ENCODE measurements at regions not wholly inside any gene's neighbourhood (a gene's known extent, or its start where the extent isn't known, plus 50 kb on each side); places are given as distances from the start of the nearest gene placed in this dataset.

DNA sequence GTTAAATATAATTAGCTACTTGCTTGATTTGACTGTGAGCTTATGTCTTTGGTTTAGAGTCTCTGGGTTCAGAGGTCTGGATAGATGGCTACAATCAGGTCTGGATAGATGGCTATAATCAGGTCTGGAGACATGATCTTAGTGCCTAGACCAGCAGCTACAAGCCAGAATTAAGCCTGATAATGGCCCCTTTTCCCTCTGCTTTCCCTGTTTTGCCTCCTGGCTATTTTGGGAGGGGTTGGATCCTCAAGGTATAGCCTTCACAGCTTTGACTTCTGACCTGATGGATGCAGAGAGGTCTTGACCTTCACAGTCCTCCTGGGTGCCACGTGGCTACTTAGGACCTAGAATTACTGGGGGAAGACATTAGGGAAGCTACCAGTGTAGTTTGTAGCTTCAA, 877.7 kb downstream of the GALC start:
- intact Hi-C loops (cut with DNase I) = no loop called here
- DNase-seq (ENCODE audit: low spot score) (no peak), ATAC-seq (no peak)

DNA sequence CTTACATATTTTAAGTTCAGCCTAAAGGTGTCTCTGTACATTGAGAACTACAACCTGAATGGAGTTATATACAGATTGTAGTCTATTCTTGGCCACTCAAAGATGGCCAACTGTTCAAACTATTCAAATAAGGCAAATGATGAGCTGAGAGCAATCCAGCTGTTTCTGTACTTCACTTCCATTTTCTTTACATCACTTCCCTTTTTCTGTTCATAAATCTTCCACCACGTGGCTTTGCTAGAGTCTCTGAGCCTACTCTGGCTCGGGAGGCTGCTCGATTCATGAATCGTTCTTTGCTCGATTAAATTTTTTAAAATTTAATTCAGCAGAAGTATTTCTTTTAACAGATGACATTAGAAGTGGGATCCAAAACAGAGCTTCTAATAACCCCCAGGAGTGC, 879.7 kb downstream of the GALC start:
- DNase-seq (ENCODE audit: low spot score) = no peak
- no peak for ATAC-seq
- intact Hi-C loops (cut with DNase I) = no loop called here

DNA sequence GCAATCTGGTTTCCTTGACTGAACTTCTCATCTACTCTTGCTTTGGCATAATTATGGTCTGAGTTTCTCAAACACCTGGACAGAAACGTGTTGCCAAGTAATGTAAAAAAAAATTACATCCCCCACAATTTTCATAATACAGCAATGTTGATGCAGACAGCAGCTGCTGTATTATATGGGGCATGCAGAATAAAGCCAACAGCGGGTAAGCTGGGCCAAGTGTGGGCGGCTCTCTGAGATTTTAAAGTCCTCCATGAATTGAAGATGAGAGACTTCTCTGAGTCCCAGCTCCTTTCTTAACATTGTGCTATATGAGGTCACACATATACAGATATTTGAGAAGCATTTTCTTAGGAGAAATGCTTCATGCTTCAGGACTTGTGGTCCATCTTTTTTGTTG, 881.2 kb downstream of the GALC start:
- DNase-seq (ENCODE audit: low spot score) = no peak
- intact Hi-C loops (cut with DNase I) = no loop called here
- ATAC-seq = no peak

DNA sequence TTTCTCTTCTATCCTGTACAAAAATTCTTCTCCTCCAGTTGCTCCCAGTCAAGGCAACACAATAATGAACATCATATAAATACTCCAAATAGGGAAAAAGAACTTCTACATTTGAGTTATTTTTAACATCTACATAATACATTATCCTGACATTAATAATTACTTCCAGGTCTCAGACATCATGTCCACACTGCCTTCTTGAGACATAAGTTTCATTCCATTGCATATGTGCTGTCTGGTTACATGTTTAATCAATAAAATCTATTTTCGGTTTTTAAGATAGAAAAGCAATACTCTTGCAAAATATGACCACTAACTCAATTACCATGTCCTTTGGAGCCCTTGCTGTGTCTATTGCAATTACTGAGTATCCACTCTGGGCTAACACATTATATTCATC, 881.9 kb downstream of the GALC start:
- no peak for DNase-seq (ENCODE audit: low spot score)
- no peak for ATAC-seq
- intact Hi-C loops (cut with DNase I) = no loop called here

DNA sequence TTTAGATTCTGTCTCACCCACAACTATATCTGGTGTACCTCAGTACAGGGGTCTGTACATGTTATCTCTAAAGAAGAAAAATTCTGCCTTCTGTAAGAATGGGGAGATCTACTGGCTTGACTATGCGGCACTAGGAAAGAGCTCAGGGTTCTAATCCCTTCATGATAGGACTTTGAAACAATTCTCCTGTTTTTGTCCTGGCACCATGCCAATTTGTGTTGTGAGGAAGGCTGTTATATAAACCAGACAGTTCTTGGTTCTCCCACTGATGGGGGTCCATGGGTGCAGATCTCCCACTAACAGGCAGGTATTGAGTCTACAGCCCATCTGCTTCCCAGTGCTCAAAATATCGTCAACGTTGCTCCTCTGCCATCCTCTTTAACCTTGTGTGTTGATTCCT, 883.7 kb downstream of the GALC start:
- DNase-seq (ENCODE audit: low spot score) (no peak), ATAC-seq (no peak)
- intact Hi-C loops (cut with DNase I) = no loop called here

DNA sequence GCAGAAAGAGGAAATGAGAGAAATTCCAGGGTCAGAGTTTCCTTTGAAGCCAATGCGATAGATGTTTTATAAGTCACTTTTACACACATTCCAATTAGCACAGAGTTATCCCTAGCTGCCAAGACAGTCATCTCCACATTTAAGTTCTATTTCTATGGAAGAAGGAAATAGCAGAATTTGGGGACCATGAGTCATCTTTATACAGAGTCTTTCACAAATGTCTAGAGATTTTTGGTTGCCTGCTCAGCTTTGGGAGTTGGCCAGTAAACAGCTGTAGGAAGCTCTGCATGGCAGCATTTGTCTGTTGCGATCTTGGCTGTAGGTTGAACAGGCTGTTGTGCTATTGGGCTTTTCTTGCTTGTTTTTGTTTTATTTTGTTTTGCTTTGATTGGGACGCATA, 884.3 kb downstream of the GALC start:
- ATAC-seq (no peak), DNase-seq (ENCODE audit: low spot score) (no peak)
- intact Hi-C loops (cut with DNase I) = no loop called here

DNA sequence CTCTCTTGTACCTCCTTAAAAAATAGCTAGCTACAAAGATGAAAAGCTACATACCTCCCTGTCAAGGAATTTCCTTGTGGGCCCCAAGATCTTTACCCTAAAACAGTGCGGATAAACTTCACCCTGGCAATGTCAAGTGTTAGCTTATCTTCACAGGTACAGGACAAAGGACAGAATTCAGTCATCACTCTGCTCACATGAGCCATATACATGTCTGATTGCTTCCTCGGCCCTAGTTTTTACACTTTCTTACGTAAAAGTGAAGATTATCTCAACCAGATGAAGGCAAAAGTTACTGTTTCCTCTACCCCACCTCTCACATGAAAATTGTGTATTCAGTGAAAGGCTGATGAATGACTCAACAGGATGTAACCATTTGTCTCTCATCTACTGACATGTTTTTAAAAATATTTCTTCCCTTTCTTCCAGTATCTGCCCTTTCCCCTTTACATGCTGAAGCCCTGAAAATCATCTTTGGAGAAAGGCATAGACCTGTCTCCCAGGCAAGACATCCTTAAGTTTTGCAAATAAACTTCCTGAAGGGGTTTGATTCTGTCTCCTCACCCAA, 890.1 kb downstream of the GALC start:
- ATAC-seq (no peak), DNase-seq (ENCODE audit: low spot score) (no peak)
- intact Hi-C loops (cut with DNase I) = no loop called here

DNA sequence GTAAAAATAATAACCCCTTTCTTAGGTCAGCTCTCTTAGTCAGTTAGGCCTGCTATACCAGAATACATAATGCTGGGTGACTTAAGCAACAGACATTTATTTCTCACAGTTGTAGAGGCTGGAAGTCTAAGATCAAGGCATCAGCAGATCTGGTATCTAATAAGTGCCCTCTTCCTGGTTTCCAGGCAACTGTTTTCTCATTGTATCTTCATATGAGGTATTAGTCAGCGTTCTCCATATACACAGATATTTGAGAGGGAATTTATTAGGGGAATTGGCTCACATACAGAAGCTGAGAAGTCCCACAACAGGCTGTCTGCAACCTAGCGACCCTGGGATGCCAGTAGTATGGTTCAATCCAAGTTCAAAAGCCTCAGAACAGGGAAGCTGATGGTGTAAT, 896.0 kb downstream of the GALC start:
- ATAC-seq (no peak), DNase-seq (ENCODE audit: low spot score) (no peak)
- intact Hi-C loops (cut with DNase I) = no loop called here

DNA sequence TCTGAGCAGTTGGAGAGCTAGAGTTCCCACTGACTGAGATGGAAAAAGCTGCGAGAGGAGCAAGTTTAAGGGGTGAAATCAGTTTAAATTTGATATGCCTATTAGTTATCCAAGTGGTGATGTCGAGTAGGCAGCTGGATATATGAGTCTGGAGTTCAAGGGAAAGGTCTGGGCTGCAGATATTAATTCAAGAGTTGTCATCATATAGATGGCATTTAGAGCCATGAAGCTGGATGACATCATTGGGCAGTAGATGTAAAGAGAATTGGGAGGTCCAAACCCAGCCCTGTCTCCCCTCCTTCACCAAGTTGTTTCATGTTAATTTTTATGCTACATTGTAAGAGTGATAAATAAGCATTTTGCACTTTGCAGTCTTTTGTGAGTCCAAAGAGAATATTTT, 898.1 kb downstream of the GALC start:
- DNase-seq (ENCODE audit: low spot score) (no peak), ATAC-seq (no peak)
- intact Hi-C loops (cut with DNase I) = no loop called here

DNA sequence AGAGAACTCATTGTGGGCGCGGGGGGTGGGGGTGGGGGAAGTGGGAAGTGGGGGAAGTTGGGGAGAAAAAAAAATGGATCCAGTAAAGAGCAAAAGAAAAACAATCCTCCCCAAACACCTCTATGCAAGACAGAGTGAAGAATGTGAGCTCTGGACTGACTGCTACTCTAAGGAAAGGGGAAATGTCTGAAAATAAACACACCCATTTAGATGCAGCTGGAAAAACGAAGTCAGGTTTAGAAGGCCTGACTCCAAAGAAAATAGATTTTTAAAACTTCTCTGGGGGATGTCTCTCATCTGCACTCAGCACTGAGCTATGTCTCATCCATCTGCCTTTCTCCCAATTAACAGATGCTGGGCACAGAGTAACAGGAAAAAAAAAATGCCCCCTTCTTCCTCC, 904.4 kb downstream of the GALC start:
- peak; percentile 82 for ATAC-seq
- intact Hi-C loops (cut with DNase I) = no loop called here
- DNase-seq (ENCODE audit: low spot score) = no peak

DNA sequence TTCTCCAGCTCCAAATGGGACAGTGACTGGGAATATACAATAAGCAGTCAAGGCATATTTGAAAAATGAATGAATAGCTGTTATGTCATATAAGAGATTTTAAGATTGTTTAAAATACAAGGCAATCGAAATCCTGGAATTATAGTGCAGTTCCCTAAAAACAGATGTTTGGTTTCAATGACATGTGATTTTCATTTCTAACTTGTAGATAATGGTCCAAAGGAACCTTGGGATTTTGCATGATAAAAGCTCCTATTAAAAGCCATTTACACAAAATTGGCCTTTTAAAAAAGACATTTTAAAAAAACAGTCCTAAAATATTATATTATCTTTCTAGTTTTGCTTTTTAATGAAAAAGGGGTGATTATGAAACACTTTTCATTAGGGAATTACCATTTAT, 905.1 kb downstream of the GALC start:
- DNase-seq (ENCODE audit: low spot score) (no peak), ATAC-seq (no peak)
- intact Hi-C loops (cut with DNase I) = no loop called here

DNA sequence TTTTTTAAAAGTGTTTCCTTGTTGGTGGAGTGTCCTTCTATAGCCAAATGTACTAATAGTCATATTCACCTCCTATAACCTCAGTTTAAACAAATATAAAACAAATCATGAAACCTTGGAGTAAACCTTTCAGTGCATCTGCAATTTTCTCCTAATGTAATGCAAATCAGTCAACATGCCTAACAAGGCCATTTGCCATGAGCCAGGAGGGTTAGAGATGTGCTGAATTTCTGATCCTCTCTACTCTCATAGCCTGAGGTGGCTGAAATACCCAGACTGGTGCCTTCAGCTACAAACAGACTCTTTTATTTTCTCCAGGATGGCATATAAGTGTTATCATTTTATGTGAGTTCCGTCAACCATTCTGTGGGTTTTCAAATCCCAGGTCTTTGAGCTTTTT, 908.1 kb downstream of the GALC start:
- intact Hi-C loops (cut with DNase I) = no loop called here

DNA sequence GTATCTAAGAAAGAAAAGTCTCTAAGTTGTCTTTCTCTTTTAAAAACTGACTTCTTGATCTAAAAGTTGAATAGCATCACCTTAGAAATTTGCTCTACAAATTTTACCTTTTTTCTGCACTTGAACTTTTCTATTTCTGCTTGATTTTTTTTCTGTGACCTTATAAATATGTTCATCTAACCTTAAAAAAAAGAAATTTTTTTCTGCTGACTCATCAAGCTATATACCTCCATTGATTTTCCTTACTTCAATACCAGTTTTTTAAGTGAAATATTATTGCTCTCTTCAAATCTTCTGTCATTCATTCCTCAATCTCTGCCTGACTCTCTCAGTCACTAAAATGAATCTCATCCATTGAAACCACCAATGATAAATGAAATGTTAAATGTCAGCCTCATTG, 910.1 kb downstream of the GALC start:
- no peak for DNase-seq (ENCODE audit: low spot score)
- no peak for ATAC-seq
- intact Hi-C loops (cut with DNase I) = no loop called here

More for the DNA sequence above, 908.1 kb downstream of the GALC start:
- ATAC-seq = no peak
- DNase-seq (ENCODE audit: low spot score) = no peak

DNA sequence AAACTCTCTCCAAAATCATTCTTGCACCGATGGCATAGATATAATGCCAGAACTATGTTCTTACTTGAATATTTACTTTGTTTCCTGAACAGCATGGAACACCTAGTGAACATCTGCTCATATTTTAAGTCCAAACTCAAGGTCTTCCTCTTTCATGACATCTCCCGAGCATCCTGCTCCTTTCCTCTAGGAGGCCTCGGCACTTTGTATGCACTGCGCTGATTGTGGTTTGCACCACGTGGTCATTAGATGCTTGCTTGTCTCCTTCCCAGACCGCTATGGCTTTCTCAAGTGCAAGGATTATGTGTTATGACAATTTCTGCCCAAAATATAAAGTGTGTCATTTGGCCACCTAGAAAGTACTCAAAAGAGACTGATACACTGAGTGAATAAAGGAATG, 912.0 kb downstream of the GALC start:
- intact Hi-C loops (cut with DNase I) = no loop called here

DNA sequence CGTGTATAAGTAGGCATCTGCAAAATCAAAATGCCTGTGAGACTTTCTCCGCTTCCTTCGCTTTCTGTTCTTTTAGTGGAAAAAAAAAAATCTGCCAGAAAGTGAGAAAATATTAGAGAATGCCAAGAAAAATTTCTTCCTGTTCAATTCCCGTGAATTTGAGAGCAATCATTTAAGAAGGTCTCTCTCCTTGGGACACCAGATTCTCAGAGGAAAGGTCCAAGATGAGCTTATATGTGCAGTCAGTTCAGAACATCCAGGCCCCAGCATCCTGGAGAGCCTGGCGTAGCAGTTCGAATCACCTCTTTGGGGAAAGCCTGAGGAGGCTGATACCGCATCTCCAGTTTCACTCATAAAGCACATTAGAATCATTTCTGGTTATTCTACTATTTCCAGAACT, 912.8 kb downstream of the GALC start:
- intact Hi-C loops (cut with DNase I) = no loop called here
- DNase-seq (ENCODE audit: low spot score) (no peak), ATAC-seq (no peak)

More for the DNA sequence above, 912.0 kb downstream of the GALC start:
- DNase-seq (ENCODE audit: low spot score) (no peak), ATAC-seq (no peak)

DNA sequence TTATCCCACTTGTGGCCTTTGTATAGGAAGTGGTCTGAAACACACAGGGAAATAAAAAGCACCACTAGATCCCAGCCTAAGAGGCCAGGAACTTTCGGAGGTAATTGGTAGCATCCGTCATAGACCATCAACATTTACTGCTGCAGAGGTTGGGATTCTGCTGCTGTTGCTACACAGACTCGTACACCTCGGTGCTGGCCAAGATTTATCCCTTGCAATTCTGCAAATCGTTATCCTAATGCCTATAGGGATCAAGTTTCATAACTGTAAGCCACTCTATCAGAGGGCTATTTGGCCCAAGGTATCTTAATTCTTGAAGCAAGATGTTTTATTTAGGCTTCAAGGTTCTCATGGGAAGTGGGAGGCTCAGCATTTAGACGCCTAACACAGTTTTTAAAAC, 913.6 kb downstream of the GALC start:
- no peak for ATAC-seq
- DNase-seq (ENCODE audit: low spot score) = no peak
- intact Hi-C loops (cut with DNase I) = no loop called here

DNA sequence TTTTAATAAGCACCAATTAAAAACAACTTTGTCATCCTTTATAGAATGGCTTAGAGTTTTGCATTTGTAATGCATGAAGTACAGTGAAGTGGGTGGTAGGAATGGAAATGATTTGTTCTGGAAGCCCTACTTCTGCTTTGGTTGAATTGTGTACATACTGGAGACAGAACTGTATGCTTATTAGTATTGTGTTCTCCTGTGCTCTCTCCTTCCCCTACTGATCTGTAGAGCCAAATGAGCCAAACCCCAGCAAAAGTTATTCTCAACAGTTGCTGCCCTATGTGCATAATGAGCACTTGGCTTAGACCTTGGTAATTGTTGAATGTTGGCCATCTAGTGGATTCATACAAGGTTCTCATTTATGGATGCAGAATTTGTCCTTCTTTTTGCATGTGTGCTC, 916.1 kb downstream of the GALC start:
- intact Hi-C loops (cut with DNase I) = loop anchor here (2.0 kb wide), 1 partner anchor 40 kb away; no protein-coding TSS in a partner anchor
- ATAC-seq (no peak), DNase-seq (ENCODE audit: low spot score) (no peak)

DNA sequence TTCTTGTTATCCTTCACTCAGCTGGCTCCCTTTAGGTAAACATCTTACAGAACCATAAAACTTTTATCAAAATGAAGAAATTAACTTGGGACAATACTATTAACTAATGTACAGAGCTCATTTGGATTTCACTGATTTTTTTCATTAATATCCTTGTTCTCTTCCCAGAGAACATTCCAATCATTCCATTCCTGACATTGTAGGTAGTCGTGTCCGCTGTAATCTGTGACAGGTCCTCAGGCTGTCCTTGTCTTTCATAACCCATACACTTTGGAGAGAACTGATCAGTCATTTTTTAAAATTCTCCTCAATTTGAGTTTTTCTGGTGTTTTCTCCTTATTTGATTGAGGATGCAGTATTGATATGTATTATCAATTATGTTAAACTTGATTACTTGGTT, 916.8 kb downstream of the GALC start:
- ATAC-seq (no peak), DNase-seq (ENCODE audit: low spot score) (no peak)
- intact Hi-C loops (cut with DNase I) = loop anchor here (2.0 kb wide), 1 partner anchor 39 kb away; no protein-coding TSS in a partner anchor

DNA sequence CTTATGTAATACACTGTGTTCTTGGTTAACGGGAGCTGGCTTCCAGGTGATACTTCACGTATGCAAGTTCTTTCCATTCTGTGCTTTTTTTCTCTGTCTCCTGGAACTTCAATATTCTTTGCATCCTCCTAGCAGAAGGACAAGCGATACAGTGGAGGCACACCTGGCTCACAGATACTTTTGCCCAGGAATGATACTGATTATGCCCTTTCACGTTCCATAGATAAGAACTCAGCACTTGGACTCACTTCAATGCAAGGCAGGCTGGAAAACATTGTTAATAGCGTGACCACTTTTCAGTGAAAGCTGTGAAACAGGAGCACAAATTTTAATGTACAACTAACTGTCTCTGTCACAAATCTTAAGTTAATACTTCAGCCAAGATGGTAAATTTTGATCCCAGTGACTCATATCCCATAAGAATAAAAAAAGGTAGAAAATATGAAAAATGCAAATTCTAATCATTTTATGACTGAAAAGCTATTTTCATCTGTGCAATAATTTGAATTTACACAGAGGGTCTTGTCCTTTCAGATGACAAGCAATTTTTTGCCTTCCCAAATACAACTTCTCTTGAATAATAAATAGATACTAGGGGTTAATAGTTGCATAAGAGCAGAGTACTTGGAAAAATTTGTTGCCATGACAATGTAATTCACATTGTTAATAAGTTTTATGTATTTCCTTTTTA, 919.0 kb downstream of the GALC start:
- intact Hi-C loops (cut with DNase I) = no loop called here
- DNase-seq (ENCODE audit: low spot score) (no peak), ATAC-seq (no peak)

DNA sequence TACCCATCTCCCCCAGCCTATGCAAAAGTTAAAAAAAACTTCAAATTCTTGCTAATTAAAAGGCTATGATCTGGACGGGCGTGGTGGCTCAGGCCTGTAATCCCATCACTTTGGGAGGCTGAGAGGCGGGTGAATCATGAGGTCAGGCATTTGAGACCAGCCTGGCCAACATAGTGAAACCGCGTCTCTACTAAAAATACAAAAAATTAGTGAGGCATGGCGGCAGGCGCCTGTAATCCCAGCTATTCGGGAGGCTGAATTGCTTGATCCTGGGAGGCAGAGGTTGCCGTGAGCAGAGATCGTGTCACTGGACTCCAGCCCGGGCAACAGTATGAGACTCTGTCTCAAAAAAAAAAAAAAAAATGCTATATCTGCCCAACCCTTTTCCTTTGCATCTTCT, 925.4 kb downstream of the GALC start:
- intact Hi-C loops (cut with DNase I) = no loop called here
- no peak for ATAC-seq
- no peak for DNase-seq (ENCODE audit: low spot score)

DNA sequence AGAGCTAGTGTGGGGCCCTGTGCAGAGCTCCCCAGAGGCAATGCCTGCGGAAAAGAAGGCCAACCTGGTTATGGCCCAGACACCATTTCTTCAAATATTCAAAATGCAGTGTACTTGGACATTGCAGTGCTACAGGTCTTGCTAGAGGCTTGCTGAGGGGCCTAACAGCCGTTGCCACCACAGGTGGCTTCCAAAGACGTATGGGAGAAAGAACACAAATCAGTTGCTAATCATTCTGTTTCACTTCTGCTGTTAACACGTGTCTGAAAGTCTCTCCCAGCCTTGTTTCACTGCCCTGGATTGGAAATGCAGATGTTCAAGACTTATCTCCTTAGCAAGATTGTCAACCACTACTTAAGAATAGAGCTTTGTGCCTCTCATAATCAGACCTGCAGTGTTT, 925.9 kb downstream of the GALC start:
- intact Hi-C loops (cut with DNase I) = no loop called here
- ATAC-seq = no peak

More for the DNA sequence above, 925.9 kb downstream of the GALC start:
- no peak for DNase-seq (ENCODE audit: low spot score)

Data from sciatic nerve (tissue), 2 donors.